SK-N-SH treated with all-trans-retinoic acid at 6 μM for 48 hours (cell line): ENCODE measurements at regions not wholly inside any gene's neighbourhood (a gene's known extent, or its start where the extent isn't known, plus 50 kb on each side); places are given as distances from the start of the nearest gene placed in this dataset.

Experiments used
- ARNTL ChIP-seq: fragments of 450-650 bp; formaldehyde crosslinking; IDR thresholded peaks from 2 replicates; pipeline ENCODE4 v1.5.0; 2020; ENCODE audit warnings: low read depth, mild to moderate bottlenecking, moderate library complexity, borderline replicate concordance
- CSDC2 ChIP-seq: fragments of 250-450 bp; sonication (Bioruptor Pico); IDR thresholded peaks from 2 replicates; pipeline ENCODE4 v1.5.0; 2020; ENCODE audit warnings: mild to moderate bottlenecking, moderate library complexity
- TOX ChIP-seq: fragments of 250-450 bp; sonication (Bioruptor Pico); IDR thresholded peaks from 2 replicates; pipeline ENCODE4 v1.8.0; 2021; ENCODE audit warnings: mild to moderate bottlenecking, moderate library complexity, borderline replicate concordance
- ZFP3 ChIP-seq: fragments of 250-450 bp; sonication (Bioruptor Pico); IDR thresholded peaks from 2 replicates; pipeline ENCODE4 v1.5.0; 2020; ENCODE audit warnings: mild to moderate bottlenecking, moderate library complexity
- TF ChIP-seq, protein P1 (sequence below): fragments of 250-450 bp; sonication (Bioruptor Pico); IDR thresholded peaks from 2 replicates; pipeline ENCODE4 v1.8.0; 2021; ENCODE audit warnings: low read depth, mild to moderate bottlenecking, moderate library complexity, borderline replicate concordance

GRCh38 chr19:28258829-28259228 lies 954.1 kb downstream of the UQCRFS1 start:
- TF ChIP-seq TOX (CRISPR knock-in tag) = no peak
- TF ChIP-seq, protein P1, sequence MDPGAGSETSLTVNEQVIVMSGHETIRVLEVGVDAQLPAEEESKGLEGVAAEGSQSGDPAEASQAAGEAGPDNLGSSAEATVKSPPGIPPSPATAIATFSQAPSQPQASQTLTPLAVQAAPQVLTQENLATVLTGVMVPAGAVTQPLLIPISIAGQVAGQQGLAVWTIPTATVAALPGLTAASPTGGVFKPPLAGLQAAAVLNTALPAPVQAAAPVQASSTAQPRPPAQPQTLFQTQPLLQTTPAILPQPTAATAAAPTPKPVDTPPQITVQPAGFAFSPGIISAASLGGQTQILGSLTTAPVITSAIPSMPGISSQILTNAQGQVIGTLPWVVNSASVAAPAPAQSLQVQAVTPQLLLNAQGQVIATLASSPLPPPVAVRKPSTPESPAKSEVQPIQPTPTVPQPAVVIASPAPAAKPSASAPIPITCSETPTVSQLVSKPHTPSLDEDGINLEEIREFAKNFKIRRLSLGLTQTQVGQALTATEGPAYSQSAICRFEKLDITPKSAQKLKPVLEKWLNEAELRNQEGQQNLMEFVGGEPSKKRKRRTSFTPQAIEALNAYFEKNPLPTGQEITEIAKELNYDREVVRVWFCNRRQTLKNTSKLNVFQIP (CRISPR knock-in tag) = no peak
- TF ChIP-seq ARNTL (CRISPR knock-in tag) = no peak
- no peak for TF ChIP-seq ZFP3 (CRISPR knock-in tag)
- no peak for TF ChIP-seq CSDC2 (CRISPR knock-in tag)
